ENCODE measurements at regions not wholly inside any gene's neighbourhood (a gene's known extent, or its start where the extent isn't known, plus 50 kb on each side); places are given as distances from the start of the nearest gene placed in this dataset.

DNA sequence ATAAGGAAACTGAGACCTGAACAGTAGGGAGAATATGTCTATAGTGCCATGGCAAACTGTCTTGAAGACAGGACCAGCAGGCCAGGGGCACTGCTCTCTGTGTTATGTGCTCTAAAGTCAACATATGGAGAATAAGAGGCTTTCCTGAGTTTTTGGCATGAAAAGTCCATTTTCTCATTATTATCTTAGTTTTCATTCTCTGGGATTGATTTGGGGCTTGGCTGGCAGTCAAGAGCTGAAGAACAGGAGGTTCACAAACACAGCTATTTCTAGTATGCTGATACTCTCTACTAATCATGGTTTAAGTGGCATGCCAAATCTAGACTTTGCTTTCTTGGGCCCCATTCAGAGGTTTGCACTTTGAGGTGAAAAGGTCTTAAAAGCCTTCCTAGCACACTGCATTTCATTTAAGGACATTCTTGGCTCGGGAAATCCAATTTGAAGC, 404.4 kb downstream of the ZNF608 start:
- H3K4me3 ChIP-seq (ENCODE audit: low read depth, low read length) = no peak overlapping the region
- TF ChIP-seq, protein P1, sequence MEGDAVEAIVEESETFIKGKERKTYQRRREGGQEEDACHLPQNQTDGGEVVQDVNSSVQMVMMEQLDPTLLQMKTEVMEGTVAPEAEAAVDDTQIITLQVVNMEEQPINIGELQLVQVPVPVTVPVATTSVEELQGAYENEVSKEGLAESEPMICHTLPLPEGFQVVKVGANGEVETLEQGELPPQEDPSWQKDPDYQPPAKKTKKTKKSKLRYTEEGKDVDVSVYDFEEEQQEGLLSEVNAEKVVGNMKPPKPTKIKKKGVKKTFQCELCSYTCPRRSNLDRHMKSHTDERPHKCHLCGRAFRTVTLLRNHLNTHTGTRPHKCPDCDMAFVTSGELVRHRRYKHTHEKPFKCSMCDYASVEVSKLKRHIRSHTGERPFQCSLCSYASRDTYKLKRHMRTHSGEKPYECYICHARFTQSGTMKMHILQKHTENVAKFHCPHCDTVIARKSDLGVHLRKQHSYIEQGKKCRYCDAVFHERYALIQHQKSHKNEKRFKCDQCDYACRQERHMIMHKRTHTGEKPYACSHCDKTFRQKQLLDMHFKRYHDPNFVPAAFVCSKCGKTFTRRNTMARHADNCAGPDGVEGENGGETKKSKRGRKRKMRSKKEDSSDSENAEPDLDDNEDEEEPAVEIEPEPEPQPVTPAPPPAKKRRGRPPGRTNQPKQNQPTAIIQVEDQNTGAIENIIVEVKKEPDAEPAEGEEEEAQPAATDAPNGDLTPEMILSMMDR (IDR thresholded peaks at IDR 0.05; ENCODE audit: low read depth, low read length) = no peak

DNA sequence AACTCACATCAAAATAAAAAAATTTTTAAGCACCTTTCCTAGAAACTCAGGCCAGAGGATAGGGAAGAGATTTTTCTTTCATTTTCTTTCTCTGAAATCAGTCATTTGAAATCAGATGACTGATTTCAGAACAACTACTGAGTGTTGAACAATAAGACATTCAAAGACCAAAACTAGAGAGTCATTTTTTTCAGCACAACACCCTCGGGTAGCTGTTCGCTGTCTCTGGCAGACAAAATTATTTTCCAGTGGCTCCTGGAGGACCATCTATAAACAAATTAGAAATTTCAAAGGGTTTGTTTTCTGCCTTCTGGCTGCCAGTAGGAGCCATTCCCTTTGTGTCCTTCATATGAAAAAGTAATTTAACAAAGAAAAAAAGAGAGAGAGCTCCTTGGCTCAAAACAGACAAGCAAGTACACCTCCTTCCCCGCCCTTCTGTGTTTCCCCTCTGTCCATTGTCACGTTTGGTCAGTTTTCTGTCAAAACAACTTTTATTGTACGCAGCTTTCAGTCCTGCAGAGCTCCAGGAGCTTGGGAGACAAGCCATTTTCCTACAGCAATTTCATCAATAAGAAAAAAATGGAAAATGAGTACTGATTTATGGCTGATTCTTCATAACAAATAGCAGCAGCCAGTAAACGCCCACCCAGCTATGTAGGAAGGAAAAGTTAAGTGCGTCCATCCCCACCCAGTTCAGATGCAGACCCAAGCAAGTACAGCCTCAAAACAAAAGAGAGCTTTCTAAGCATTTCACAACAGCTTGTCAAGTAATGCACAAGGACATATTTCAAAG, 405.2 kb downstream of the ZNF608 start:
- no peak overlapping the region for H3K4me3 ChIP-seq (ENCODE audit: low read depth, low read length)
- TF ChIP-seq, protein P1 (IDR thresholded peaks at IDR 0.05; ENCODE audit: low read depth, low read length) = no peak

DNA sequence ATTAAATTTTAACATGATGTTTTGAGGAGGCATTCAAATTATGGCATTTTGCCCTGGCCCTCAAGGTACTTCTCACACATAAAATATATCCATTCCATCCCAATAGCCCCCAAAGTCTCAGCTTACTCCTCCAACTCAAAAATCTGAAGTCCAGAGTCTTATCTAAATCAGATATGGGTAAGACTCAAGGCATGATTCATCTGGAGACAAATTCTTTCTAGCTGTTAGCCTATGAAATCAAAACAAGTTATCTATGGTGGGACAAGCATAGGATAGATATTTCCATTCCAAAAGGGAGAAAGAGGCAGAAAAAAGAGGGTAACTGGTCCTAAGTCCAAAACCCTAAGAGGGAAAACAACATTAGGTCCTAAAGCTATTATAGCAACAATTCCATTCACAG, 408.4 kb downstream of the ZNF608 start:
- H3K4me3 ChIP-seq (ENCODE audit: low read depth, low read length) = no peak overlapping the region
- TF ChIP-seq, protein P1 (IDR thresholded peaks at IDR 0.05; ENCODE audit: low read depth, low read length) = no peak

DNA sequence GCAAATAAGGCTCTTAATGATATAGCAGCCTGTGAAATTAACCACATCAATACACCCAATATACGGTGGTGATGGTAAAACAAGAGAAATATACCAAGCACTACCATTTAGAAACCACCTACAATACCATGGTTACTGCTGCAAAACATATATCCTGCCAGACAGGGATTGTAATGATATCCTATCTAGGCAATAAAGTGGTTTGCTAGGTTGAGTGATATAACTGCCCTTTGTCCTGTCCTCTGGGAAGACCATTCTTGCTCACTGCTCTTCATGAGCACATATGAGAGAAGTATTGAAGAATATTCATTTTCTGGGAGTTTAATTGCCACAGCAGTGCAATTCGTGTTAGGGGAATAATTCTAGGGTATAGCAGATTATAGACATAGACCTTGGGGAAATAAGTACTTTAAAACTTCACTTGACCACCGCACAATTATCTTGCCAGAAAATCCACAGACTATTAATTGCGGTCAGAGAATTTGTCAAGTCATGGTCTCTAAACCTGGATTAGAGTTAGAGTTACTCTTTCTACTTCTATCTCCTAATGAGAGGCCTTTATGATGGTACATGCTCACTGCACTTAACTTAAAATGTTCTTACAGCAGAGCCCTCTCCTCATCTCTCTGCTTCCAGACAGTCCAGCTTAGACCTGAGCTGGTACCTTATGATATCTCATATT, 413.0 kb downstream of the ZNF608 start:
- TF ChIP-seq, protein P1 (IDR thresholded peaks at IDR 0.05; ENCODE audit: low read depth, low read length) = no peak
- H3K4me3 ChIP-seq (ENCODE audit: low read depth, low read length) = no peak overlapping the region

DNA sequence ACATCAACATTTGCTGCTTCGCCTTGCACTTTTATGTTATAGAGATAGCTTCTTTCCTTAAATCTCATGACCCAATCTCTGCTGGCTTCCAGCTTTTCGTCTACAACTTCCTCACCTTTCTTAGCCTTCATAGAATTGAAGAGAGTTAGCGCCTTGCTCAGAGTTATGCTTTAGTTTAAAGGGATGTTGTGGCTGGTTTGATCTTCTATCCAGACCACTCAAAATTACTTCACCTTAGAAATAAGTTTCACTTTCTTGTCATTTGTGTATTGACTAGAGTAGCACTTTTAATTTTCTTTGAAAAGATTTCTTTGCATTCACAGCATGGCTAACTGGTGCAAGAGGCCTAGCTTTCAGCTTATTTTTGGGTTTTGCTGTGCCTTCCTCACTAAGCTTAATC, 414.2 kb downstream of the ZNF608 start:
- TF ChIP-seq, protein P1 (IDR thresholded peaks at IDR 0.05; ENCODE audit: low read depth, low read length) = no peak
- H3K4me3 ChIP-seq (ENCODE audit: low read depth, low read length) = no peak overlapping the region

DNA sequence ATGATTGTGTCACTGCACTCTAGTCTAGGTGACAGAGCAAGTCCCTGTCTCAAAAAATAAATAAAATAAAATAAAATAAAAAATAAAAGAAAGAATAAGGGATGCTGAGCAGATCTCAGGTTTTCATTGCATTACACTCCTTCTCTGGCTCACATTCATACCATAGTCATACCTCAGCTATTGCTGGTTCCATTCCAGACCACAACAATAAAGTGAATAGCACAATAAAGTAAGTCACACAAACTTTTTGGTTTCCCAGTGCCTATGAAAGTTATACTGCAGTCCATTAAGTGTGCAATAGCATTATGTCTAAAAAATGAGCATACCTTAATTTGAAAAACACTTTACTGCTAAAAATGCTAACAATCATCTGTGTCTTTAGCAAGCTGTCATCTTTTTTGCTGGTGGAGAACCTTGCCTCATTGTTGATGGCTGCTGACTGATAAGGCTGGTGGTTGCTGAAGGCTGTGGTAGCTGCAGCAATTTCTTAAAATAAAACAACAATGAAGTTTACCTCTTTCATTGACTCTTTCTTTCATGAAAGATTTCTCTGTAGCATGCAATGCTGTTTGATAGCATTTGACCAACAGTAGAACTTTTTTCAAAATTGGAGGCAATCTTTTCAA, 415.7 kb downstream of the ZNF608 start:
- TF ChIP-seq, protein P1 (IDR thresholded peaks at IDR 0.05; ENCODE audit: low read depth, low read length) = no peak
- no peak overlapping the region for H3K4me3 ChIP-seq (ENCODE audit: low read depth, low read length)

DNA sequence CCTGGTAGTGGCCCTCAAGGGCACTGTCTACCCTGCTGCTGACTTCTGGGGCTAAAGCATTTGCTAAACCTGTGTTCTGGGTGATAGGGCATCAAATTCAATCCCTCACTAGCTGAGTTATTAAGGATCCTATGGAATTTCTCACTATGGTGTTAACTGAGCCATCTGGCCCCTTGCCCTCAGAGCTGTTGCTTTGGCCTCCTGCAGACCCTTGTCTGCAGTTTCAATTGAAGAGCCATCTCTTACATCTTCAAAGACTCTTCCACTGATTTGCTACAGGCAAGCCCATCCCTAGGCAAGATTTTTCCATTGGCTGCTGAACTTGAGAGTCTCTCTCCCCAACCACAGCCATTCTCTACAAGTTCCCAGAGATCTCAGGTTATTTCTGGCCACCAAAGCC, 418.2 kb downstream of the ZNF608 start:
- TF ChIP-seq, protein P1 (IDR thresholded peaks at IDR 0.05; ENCODE audit: low read depth, low read length) = no peak
- H3K4me3 ChIP-seq (ENCODE audit: low read depth, low read length) = no peak overlapping the region

Measured in WI38 (cell line).